Fibroblast of skin of left biceps (primary cell): ENCODE measurements at regions not wholly inside any gene's neighbourhood (a gene's known extent, or its start where the extent isn't known, plus 50 kb on each side); places are given as distances from the start of the nearest gene placed in this dataset.
"Not testable (repeated sequence)": the region's sequence is repeated elsewhere in the genome, so short reads cannot be mapped to it uniquely, and the experiment has no call there.

Source experiments
- DNase-seq, 2 experiments: peaks; one replicate each; pipeline ENCODE4 v3.0.0-alpha.2; 2013; ENCODE audit warnings: low read depth in 2 of 2

DNA sequence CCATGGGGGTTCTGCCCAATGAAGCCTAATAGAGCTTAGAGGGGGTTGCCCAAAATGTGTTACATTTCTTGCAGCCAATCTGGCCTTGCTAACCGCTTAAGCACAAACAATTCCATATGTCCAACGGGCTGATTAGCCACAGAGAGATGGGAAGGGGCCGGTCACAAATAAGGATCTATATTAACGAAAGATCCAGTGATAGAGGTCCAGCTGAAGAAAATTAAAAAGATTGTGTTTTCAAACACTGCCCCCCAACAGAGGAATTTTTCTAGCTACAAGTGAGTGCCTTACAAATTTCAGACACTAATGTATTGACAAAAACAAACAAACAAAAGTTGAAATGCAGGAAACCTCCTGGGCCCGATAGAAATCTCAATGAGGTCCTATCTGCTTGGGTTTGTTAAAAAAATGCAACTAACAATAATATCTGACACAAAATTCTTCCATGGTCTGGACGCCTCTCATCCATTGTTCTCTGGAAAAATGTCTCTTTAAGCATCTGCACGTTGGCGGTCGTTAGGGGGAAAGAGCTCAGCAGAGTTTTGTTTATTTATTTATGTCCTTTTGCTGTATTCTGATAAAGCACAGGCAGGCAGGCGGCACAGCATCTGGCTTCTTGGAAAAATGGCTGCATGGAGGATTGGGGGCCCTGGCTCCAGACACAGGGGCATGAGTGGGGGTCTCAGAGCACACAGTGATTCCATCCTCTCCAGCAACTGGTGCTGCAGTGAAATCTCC lies 402.0 kb downstream of the RPS24 start:
- no peak for DNase-seq

DNA sequence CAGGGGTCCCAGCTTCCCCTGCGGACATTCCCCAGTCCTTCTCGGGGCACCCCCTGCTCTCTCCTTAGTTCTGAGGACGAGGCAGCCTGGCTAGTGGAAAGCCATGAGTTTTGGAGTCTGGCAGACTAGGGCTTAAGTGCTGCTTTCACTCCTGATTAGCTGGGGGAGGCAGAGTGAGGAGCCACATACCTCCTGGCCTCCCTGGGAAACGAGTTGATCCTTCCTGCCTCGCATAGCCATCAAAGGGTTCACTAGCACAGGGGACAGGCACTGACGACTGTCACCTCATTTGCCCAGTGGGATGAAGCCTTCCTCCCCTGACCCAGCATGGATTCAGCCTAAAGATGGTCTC lies 402.5 kb downstream of the RPS24 start:
- no peak for DNase-seq

DNA sequence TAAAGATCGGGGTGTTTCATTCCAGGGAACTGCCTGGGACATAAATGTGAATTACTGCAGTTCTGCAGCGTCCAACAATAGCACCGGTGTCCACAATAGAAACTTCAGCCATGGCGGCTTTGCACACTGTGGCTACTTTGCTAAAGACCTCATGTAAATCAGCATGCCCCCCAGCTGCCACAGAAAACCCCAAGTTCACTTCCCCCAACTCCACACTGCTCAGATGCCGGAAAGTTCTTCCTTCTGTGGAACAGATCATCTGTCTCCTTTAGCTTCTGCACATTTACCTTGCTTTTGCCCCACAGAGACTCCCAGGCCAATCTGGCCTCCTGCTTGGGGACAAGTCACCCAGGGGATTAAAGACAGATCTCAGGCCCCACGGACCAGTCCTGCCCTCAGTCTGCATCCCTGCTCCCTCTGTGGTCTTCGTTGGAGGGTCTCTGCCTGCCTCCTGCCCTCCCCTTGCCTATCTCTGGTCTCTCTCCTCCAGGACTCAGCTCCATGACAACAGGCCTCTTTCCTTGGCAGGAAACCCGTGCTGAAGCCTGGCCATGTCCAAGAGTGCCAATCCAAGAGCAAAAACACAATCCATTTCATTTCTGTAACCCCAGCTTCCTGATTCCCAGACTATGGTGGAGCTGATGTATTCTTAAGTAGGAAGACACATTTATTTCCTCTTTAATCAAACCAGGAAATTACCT lies 403.2 kb downstream of the RPS24 start:
- DNase-seq, result no peak

GRCh38 chr10:78437407-78437768 lies 403.7 kb downstream of the RPS24 start:
- no peak for DNase-seq

DNA sequence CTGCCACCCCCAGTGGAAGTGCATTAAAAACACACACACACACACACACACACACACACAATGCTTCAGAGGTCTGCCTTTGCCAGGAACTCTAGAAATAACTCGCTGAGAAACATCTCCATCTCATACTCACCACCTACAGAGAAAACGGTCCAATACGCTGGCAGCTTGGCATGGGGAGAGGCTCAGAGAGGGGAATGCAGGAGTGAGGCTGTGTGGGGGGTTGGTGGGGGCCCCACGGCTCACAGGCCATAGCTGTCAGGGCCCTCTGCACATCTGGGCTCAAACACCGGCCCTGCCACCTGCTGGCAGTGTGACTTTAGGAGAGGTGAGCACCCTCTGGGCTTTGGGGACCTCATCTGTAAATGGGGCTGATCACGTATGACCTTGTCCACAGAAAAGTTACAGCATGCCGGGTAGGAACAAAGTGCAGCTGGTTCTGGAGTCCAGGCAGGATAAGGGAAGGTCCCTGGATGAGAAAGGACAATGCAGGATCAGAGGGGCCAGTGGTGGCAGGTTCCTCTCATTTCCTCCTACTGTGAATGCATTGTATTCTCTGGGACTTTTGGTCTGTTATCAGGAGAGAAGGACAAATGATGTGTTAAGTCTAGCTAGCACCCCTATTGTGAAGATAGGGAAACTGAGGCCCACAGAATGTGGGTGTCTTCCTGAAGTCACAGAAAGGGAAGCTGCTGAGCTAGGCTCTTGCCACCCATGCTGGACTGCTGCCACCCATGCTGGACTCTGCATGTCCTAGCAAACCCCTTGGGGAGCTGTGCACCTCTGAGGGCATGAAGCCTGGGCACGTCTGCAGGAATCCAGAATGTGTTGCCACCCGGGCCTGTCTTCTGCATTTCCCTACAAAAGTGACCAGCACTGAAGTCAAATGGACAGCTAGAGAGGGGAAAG lies 404.6 kb downstream of the RPS24 start:
- no peak for DNase-seq

GRCh38 chr10:78438907-78439809 lies 405.5 kb downstream of the RPS24 start:
- no peak for DNase-seq

- no peak for DNase-seq
These were observed 407.3 kb downstream of the RPS24 start for GRCh38 chr10:78441010-78441409.

DNA sequence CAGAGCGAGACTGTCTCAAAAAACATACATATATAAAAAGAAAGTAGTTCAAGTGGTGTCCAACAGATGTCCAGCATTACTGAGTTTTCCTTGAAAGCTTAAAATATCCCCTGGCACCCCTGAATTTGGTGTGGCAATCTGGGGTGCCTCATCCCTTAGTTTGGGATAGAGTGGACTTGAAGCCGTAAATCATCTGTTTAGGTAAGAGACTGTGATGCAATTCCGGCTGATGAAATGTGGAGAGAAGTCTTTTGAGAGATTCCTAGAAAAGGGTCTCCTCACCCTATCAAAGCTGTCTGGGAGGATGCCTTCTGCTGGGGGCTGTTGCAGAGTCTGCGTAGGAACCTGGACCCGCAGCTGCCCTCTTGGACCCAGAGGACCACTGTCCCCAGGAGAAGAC lies 408.0 kb downstream of the RPS24 start:
- DNase-seq, result peak; percentile 12 to 23

GRCh38 chr10:78442836-78443550 lies 409.3 kb downstream of the RPS24 start:
- peak; percentile 46 to 54 for DNase-seq

DNA sequence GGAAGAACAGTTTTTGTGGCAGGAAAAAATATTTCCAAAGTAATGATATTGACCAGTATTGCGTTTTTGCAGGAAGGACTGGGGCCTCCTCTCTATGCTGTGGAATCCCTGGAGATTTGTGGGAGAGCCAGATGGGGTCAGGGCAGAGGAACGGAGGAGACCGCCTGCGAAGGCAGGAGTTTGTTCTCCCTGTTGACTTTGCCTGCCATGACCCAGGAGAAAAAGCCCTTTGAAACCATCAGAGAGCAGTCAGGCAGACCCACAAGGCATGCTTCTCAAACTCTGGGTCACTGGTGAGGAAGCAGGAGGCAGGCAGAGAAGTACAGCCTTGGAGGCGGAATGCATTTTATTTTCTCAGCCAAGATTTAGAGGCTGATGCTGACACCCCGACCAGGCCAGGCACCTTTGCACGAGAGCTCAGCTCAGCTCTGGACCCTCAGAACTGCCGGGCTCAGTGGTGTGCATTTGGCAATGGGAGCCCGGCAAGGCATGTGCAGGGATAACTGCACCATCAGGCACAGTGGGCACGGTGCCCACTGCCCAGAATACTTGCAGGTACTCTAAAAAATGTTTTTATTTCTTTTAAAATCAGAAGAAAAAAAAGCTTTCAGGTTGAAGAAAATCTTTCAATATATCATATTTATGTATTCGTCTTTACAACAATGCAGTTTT lies 410.4 kb downstream of the RPS24 start:
- no peak for DNase-seq

- DNase-seq, result not testable (repeated sequence)
These were observed 411.1 kb downstream of the RPS24 start for GRCh38 chr10:78444741-78445140.

DNA sequence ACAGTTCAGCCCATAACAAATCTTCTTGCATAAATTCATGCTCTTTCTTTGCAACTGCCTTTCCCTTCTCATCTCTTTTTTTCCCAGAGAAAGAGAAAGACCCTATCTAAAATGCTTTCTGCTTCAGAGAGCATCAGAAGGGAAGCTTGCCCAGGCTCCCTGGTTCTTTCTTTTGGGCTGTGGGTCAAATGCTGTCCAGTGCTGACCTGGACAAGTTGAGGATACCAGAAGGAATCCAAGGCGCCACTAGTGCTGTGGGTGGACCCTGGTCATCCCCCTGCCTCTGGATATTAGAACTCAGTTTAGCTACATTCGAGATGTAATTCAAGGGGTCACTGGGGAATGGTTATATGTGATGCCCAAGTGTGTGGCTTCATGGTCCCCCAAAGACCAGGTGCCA lies 411.6 kb downstream of the RPS24 start:
- no peak for DNase-seq

DNA sequence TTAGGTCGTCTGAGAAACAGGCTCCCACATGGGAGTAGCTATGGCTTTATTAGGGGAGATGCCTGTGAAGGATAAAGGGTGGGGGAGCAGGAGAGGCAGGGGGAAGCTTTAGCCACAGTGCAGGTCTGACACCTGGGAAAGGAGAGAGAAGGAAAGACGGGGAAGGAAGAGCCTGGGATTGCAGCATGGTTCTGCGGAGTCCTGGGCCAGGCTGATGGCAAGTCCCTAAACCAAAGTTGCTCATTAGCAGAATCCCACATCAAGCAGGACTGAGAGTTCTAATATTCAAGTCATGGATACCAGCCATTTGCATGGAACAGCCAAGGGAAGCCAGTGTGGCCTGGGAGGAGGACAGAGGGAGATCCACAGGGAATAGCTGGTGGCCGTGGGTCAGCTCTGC lies 414.8 kb downstream of the RPS24 start:
- no peak for DNase-seq

- DNase-seq, result no peak
These were observed 415.3 kb downstream of the RPS24 start for GRCh38 chr10:78448994-78449418.

- DNase-seq, result no peak
These were observed 415.9 kb downstream of the RPS24 start for GRCh38 chr10:78449554-78449953.

GRCh38 chr10:78450239-78450638 lies 416.6 kb downstream of the RPS24 start:
- DNase-seq, result no peak

DNA sequence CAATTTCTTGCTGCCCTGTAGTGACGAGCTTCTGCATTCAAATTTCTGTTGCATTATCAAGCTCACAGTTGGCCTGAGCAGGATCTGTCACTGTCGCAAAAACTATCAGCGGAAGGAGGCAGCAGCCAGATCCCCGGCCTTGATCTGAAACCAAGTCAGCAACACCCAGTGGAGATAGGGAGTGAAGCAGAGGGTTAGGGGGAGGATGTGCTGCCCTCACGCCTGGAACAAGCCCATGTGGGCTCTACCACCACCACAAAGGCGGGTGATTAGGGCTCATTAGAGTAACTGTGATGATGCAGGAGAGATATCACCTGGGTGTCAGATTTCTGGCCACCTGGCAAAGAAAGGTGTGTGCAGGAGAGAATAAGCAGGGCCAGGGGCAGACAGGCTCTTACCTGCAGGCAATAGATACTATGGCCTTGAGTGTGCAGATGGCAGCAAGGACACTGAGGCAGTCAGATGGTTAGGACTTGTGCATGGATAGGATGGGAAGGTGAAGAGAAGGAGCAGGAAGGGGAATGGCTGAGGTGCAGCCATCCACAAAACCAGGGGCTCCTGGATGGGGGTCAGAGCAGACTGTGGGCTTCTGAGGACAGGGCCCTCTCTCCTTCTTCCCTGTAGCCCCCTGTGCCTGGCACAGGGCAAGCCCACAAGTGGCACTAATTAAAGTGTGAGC lies 417.3 kb downstream of the RPS24 start:
- DNase-seq, result no peak

DNA sequence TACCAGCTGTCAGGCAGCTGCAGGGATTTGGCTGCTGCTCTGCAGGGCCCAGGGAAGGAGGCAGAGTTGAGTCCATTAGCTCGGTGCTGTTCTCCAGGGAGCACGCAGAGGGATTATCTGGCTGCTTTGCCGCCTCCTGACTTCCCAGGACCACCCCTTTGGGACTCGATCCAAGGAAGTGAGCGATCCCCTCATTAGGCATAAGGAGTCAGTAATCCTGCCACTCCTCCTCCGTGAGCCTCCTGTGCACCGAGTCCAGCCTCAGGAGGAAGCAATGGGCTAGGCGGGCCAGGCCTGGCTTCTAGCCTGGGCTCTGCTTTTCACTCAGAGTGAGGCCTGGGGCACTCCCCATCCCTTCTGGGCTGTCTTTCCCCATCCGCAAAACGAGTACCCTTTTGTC lies 417.9 kb downstream of the RPS24 start:
- peak in 1 of 2 experiments; percentile 24 for DNase-seq

DNA sequence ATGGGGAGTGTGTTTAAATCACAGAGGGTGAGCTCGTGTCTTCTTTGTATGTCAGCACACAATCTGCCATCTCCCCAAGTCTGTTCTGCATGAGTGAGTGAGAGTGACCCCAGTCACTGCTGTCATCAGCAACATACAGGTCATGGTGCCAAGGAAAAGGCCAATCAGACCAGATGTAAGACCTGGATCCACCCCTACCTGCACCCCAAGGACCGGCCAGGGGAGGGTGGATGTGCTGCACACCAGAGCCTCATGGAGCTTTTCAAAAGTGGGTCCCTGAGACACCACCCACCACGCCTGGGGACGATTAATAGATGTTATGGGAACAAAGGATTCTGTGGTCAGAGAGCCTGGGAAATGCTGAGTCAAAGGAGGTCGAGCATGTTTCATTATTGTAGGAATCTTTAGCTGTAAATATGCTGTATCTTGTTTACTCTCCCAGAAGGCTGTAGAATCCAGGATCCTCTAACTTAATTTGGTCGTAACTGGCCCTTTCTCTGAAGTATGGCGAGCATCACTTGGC lies 420.5 kb downstream of the RPS24 start:
- DNase-seq, result no peak
